HG03439 (cell line): ENCODE measurements at regions not wholly inside any gene's neighbourhood (a gene's known extent, or its start where the extent isn't known, plus 50 kb on each side); places are given as distances from the start of the nearest gene placed in this dataset.
"Not testable (repeated sequence)": the region's sequence is repeated elsewhere in the genome, so short reads cannot be mapped to it uniquely, and the experiment has no call there.

ENCODE experiments used
- ATAC-seq: cut with Tn5 transposase; IDR thresholded peaks from one replicate; pipeline ENCODE4 v1.9.1; 2021; ENCODE audit warnings: mild to moderate bottlenecking, moderate library complexity; ENCODE audit not compliant: unreplicated experiment

DNA sequence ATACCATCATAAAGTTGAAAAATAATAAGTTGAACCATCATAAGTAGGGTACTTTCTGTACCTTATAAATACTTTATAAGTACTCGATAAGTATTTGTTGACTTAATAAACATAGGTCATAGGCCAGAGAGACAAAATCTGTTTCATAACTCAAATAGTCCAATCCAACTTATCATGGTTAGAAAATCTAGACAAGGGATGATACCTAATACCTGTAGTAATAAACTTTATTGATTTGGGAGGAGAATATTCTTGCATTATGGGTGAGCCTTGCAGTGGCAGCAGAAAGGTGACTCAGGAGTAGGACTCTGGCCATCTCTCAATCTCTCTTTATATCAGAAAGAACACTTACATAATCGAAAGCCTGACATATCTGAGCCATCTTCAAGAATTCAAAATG lies 466.8 kb upstream of the GRIN3A start:
- ATAC-seq = no peak

DNA sequence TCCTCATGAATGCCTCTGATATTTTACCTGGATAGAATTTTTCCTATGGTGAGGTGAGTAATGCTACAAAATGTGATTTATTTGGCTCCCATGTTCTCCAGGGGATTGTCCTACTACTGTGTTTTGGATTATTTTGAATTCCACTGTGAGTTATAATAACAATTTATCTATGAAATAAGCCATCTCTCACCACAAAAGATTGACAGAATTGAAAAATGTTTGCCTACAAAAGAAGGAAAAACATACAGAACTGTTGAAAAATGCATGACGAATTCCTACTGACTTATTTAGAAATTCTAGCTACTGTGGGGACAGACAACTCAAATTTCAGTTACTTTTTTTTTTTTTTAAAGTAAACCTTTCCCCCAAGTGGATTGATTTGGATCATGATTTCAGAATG lies 463.7 kb upstream of the GRIN3A start:
- no peak for ATAC-seq

DNA sequence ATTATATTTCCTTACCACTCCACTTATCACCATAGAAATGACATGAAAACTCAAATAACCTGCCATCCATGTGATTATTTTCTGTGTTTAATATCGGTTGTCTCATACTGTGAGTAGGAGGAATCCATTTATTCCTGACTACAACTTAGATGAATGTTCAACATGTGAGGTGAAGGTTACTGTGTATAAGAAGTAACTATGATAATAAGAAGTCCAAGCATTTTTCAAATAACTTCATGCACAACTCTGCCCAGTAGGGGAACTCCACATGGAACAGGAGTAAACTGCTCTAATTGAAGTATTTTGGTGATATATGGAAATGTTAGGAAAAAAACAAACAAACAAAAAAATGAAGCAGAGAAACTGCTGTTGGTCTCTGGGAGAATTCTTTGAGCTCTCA lies 447.5 kb upstream of the GRIN3A start:
- ATAC-seq = no peak

DNA sequence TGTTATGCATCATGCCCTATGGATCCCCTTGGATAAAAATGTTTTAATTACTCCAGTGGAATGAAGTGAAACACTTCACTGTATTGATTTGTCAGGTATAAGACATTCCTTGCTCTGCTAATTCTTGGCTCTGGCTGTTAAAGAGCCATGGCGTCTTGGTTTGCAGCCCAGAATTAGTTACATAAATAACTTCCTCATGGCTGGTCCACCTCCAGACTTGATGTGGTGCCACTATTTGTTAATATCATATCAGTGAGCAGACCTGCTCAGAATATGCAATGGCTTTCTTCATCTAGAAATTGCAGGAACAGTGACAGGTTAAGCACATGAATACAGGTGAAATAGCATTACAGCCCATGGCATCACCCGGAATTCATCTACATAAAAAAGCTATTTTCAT lies 446.9 kb upstream of the GRIN3A start:
- ATAC-seq = no peak

DNA sequence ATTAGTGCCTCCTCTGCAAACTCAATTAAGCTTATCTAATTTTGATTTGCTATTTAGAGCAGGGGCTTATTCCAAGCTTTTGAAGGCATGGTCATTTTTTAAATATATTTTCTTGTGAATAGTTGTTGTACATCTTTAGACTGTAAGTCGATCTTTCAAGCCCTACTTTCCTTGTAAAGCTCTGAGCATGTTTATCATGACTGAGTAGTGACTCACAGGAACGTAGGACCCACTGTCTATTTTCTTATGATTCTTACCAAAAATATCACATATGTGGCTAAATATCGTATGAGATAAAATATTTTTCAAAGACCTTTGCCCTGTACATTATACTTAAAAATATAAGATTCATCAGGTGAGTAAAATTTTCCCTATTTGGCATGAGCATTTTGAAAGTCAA lies 440.4 kb upstream of the GRIN3A start:
- ATAC-seq = no peak

DNA sequence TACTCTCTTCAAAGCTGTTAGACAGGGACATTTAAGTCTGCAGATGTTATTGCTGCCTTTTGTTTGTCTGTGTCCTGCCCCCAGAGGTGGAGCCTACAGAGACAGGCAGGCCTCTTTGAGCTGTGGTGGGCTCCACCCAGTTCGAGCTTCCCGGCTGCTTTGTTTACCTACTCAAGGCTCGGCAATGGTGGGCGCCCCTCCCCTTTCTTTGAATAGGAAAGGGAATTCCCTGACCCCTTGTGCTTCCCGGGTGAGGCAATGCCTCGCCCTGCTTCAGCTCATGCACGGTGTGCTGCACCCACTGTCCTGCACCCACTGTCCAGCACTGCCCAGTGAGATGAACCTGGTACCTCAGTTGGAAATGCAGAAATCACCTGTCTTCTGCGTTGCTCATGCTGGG lies 435.8 kb upstream of the GRIN3A start:
- ATAC-seq = not testable (repeated sequence)

DNA sequence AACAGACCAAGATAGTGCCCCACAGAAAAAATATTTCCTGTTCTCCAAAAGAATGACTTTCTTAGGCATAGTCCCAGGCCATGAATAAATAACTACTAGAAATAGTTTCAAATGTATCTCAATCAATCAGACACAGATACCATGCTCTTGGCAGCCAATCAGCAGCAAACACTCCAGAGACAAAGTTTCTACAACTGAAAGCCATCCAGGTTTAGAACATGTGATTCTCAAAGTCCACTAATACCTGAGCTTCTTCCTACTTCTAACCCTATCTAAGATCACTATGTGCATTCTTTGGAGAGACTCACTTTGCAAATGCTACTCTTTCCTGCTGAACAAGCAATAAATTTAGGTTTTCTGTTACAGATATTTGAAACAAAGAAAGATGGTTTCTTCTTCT lies 425.8 kb upstream of the GRIN3A start:
- ATAC-seq = no peak

DNA sequence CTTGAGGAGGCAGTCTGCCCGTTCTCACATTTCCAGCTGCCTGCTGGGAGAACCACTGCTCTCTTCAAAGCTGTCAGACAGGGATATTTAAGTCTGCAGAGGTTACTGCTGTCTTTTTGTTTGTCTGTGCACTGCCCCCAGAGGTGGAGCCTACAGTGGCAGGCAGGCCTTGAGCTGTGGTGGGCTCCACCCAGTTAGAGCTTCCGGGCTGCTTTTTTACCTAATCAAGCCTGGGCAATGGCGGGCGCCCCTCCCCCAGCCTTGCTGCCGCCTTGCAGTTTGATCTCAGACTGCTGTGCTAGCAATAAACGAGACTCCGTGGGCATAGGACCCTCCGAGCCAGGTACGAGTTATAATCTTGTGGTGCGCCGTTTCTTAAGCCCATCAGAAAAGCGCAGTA lies 414.6 kb upstream of the GRIN3A start:
- ATAC-seq = not testable (repeated sequence)

DNA sequence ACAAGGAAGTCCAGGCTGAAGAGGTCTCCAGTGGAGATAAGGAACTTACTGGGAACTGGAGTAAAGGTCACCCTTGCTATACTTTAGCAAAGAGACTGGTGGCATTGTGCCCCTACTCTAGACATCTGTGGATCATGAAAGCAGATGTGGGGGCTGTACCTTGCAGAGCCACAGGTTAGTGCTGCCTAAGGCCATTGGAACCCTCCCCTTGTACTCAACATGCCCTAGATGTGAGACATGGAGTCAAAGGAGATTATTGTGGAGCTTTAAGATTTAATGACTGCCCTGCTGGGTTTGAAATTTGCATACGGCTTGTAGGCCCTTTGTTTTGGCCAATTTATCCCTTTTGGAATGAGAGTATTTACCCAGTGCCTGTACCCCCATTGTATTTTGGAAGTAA lies 397.3 kb upstream of the GRIN3A start:
- ATAC-seq = no peak

DNA sequence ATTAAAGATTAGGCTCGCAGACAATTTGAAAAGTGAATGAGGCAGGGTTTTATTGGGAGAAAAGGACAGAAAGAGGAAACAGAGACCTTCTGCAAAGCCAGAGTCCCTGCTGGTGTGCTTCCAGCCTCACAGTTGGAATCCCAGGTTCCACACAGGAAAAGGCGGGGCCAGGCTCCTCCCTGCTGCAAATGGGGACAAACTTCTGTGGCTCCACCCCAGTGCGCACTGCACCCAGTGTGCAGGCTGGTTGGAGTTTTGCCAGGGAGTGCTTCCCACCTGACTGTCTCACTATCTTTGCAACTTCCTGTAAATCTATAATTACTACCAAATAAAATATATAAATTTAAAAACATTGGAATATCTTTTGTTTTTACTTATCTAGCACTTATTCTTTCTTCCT lies 386.0 kb upstream of the GRIN3A start:
- no peak for ATAC-seq

DNA sequence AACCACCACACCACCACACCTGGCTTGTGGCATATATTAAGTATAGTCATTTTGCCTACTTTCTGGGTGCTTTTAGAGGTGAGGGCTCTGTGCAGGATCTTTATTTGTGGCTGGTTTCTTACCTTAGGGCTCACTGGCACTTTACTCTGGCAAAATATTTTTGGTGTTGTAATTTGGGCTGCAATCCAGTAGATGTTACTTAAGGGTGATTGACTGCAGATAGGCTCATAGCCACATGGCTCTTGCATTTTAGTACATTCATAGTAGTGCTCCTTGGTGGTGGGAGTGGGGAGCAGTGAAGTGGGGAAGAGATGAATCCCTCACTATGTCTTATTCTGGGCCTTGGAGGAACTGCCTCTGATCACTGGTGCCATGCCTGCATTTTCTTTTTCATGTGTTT lies 376.1 kb upstream of the GRIN3A start:
- ATAC-seq = no peak

DNA sequence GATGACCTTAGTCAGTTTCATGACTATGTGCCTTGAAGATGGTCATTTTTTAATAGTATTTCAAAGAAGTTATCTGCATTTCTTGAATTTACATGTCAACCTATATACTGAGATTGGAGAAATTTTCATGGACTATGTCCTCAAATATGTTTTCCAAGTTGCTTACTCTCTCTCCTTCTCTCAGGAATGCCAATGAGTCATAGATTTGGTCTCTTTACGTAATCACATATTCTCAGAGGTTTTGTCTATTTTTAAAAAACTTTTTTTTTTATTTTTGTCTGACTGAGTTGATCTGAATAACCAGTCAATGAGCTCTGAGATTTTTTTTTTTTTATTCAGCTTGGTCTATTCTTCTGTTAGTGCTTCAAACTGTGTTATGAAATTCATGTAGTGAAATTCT lies 374.7 kb upstream of the GRIN3A start:
- ATAC-seq = no peak

DNA sequence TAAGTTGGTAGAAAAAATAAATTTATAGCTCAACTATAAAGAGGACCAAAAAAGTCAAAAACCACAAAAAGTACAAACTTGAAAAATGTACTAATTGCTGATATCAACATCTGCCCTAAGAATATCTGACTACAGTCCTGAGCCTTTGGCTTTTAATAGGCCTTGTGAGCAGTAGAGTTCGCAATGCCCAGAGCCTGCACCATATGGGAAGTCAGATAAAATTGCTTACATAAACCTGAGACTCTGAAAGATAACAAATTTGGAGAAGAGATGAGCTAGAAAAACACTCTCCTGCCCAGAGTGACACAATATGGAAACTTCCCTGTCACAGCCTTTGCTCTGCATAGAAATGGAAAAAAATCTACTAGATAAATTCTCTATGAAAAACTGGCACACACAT lies 368.0 kb upstream of the GRIN3A start:
- ATAC-seq = no peak

DNA sequence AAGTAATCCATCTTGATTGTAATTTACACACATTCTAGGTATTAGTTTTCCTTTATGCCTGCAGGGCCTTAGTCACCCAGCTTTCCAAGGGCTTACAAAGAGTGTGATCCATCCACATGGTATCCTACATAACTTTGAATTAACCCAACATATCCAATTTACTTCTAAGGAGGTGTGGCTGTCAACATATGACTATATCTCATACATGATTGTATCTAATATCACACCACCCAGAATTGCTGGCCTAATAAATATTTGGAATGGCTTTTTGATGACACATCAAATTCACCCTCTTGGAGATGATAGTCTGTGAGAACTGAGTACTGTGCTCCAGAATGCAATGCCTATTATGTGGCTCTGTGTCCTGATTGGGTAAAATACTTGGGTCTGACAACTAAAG lies 363.3 kb upstream of the GRIN3A start:
- no peak for ATAC-seq

DNA sequence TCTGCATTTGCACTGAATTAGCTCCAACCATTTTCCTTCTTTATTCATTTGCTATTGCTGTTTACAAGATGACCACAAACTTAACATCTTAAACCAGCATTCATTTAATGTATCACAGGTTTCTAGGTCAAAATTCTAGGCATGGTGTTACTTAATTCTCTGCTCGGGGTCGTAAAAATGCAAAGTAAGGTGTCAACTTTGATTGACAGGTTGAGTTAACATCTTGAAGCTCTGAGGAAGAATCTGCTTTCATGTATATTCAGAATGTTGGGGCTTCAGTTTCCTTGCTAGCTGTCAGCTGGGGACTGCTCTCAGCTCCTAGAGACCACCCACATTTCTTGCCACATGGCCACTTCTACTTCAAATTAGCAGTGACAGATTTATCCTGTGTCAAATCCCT lies 348.7 kb upstream of the GRIN3A start:
- ATAC-seq = no peak

DNA sequence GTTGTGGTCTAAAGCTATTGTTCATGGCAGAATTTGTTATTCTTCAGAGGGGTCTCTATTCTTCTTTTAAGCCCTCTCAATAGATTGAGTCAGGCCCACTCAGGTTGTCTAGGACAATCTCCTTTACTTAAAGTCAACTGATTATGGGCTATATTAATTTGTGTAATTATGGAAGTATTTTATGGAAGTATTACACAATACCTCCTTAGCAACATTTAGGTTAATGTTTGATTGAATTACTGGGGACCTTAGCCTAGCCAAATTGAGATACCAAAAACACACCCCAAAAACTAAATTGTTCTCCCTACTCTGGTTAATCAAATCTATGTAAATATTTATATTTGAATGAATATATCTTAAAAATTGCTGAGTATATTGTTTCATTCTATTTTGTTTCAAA lies 347.1 kb upstream of the GRIN3A start:
- no peak for ATAC-seq

DNA sequence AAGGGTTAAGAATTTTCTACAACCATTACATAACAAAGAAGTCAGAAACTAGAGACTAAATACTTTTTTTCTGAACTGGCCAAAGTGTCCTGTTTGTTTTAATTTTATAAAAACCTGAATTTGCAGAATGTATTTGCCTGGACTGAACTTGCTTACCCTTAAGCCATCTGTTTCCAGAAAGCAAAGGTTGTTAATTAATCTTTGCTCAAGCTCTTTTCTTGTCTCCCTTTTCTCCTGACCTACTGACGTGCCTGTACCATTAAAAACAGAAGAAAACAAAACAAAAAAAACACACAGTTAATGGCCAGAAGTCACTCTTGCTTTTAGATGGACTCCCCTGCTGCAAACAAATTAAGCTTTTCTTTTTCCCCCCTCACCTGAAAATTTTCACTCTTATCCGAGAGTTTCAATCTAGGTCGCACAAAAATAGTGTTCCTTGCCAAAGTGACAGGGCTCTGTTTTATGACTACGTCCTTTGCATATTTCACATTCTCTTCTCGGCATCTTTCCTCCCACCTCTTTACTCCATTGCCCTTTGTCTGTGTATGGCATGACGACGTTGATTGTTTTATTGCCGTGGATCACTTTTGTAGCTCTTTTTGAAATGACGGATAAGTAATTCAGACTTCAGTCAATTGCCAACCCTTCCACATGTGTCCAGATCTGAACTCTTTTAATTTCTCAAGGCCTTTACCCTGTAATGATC lies 333.8 kb upstream of the GRIN3A start:
- ATAC-seq = no peak

DNA sequence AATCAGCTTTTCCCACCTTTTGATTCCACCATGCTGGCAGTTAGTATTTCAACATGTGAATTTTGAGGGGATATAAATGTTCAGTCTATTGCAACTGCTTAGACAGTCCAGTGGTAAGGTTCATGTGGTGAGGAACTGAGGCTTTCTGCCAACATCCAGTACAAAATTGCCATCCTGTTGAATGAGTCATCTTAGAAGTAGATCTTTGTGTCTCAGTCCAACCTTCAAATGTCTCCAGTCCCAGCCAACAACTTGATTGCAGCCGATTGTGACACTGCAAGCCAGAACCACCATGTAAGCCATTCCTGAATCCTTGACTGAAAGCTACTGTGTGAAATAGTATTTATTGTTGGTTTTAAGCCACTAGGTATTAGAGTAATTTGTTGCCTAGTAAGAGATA lies 331.5 kb upstream of the GRIN3A start:
- no peak for ATAC-seq

DNA sequence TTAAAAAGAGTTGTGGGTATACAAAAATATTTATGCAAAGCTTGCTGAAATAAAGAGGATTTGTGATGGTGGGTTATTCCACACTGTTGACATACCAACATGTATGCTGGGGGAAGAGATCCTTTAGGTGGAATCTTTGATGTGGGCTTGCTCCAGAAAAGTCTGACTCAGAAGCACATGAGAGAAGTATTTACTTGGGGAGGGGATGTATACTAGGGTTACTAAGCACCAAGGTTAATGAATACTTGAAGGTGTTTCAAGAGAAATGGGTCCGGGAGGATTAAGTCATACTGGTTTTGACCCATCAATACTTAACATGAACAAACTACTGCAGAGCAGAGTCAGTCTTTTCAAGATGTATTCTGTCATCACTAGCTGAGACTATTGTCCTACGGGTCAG lies 316.4 kb upstream of the GRIN3A start:
- no peak for ATAC-seq

DNA sequence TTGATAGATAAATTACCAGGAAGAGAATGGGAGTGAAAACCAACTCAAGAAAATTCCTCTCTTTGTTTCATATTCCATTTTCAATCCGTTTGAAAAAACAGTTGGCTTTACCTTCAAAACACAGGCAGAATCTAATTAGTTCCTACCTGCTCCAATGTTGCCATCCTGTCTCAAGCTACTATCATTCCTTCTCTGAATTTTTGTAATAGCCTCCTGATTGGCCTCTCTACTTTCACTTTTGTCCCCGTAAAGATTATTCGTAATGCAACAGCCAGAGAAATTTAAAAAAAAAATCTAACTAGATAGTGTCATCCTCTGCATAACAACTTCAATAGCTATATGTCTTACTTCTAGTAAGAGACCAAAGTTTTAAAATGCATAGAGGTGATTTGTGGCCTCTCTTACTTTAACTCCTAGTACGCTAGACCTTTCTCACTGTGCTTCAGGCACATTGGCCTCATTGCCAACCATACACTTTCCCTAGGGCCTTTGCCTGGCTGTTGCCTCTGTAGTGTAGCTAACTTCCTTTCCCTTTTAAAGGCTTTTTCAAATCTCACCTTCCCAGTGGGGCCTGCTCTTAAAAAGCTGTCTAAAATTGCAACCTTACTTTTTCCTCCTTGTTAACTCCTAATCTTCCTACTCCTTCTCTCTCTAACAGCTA lies 311.3 kb upstream of the GRIN3A start:
- no peak for ATAC-seq

DNA sequence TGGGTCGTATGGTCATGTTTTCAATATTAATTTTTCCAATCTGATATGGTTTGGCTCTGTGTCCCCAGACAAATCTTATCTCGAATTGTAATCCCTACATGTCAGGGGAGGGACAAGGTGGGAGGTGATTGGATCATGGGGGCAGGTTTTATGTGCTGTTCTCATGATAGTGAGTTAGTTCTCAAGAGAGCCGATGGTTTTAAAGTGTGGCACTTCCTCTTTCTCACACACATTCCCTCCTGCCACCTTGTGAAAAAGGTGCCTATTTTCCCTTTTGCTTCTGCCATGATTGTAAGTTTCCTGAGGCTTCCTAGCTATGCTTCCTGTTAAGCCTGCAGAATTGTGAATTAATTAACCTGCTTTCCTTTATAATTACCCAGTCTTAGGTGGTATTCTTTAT lies 309.1 kb upstream of the GRIN3A start:
- no peak for ATAC-seq

DNA sequence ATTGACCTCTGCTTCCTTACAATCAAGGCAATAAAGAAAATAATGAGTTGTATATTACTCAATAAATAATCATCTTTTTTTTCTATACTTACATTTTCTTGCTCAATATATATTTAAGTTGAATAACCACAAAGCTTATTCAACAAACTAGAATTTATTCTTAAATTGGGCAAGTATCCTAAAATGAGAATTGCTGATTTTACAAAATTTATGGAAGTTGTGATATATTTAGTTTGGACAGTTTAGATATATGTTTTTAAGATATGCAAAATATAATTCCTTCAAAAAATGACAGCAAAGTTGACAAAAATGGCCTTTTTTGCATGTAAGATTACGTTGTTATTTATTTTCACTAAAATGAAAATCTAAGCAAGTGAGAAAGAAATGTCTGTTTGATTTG lies 305.7 kb upstream of the GRIN3A start:
- ATAC-seq = no peak

DNA sequence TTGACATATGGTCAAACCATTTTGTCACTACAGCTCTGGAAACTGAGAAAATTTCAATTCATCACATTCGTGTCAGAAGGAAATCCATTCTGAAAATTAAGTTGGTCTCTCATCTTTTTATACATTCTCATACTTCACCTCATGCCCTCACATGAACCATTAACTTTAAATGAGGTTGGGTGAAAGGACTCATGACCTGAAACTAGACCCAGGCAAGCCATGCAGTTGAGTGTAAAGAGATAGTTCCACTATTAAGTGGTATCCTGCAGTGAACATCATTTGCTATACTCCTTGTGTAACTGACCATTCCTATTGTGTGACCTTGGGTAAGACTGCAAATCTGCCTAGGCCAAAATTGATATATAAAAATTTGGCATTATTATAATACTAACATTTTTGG lies 299.6 kb upstream of the GRIN3A start:
- ATAC-seq = no peak
